ENCODE measurements at regions not wholly inside any gene's neighbourhood (a gene's known extent, or its start where the extent isn't known, plus 50 kb on each side); places are given as distances from the start of the nearest gene placed in this dataset.

DNA sequence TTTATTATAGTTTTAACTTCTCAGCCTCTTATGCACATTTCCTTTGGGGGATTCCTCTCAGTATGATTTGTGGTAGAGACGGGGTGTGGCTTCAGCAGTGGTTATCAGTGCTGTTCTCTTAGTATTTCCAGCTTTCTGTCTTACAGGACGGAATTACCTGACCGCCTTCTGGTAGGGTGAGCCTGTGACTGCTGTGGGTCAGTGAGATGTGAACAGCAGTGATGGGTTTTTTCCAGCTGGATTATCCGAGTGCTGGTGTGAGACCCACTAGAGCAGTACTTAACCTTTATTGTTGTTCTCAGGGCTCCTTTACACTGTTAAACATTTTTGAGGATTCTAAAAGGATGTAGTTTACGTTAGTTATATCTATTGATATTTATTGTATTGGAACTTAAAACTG, 135.2 kb downstream of the SLIT2 start:
- TF ChIP-seq, protein P1, sequence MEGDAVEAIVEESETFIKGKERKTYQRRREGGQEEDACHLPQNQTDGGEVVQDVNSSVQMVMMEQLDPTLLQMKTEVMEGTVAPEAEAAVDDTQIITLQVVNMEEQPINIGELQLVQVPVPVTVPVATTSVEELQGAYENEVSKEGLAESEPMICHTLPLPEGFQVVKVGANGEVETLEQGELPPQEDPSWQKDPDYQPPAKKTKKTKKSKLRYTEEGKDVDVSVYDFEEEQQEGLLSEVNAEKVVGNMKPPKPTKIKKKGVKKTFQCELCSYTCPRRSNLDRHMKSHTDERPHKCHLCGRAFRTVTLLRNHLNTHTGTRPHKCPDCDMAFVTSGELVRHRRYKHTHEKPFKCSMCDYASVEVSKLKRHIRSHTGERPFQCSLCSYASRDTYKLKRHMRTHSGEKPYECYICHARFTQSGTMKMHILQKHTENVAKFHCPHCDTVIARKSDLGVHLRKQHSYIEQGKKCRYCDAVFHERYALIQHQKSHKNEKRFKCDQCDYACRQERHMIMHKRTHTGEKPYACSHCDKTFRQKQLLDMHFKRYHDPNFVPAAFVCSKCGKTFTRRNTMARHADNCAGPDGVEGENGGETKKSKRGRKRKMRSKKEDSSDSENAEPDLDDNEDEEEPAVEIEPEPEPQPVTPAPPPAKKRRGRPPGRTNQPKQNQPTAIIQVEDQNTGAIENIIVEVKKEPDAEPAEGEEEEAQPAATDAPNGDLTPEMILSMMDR (conservative IDR thresholded peaks at IDR 0.05; ENCODE audit: low read depth, low read length) = no peak
- TF ChIP-seq RAD21 (IDR thresholded peaks at IDR 0.05; ENCODE audit: low read length) (no peak), RCOR1 (IDR thresholded peaks at IDR 0.05; ENCODE audit: insufficient replicate concordance, low read length) (no peak), CHD1 (IDR thresholded peaks at IDR 0.05; ENCODE audit: low read depth, low read length) (no peak), CEBPB (IDR thresholded peaks at IDR 0.05; ENCODE audit: low read depth, low read length) (no peak), MAZ (IDR thresholded peaks at IDR 0.05; ENCODE audit: borderline replicate concordance, low read depth, low read length) (no peak), POLR2A (IDR thresholded peaks at IDR 0.05; ENCODE audit: low read depth, low read length) (no peak), SMC3 (IDR thresholded peaks at IDR 0.05; ENCODE audit: low read depth, low read length) (no peak), NFE2L2 (IDR thresholded peaks at IDR 0.05; ENCODE audit: low read depth, low read length) (no peak), BHLHE40 (IDR thresholded peaks at IDR 0.05; ENCODE audit: low read depth, low read length) (no peak), MXI1 (IDR thresholded peaks at IDR 0.05; ENCODE audit: borderline replicate concordance, low read depth, low read length) (no peak), RFX5 (IDR thresholded peaks at IDR 0.05; ENCODE audit: low read depth, low read length) (no peak)
- TF ChIP-seq, protein P2, sequence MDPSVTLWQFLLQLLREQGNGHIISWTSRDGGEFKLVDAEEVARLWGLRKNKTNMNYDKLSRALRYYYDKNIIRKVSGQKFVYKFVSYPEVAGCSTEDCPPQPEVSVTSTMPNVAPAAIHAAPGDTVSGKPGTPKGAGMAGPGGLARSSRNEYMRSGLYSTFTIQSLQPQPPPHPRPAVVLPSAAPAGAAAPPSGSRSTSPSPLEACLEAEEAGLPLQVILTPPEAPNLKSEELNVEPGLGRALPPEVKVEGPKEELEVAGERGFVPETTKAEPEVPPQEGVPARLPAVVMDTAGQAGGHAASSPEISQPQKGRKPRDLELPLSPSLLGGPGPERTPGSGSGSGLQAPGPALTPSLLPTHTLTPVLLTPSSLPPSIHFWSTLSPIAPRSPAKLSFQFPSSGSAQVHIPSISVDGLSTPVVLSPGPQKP (IDR thresholded peaks at IDR 0.05; ENCODE audit: borderline replicate concordance, low read depth, low read length) = no peak
- TF ChIP-seq, protein P3, sequence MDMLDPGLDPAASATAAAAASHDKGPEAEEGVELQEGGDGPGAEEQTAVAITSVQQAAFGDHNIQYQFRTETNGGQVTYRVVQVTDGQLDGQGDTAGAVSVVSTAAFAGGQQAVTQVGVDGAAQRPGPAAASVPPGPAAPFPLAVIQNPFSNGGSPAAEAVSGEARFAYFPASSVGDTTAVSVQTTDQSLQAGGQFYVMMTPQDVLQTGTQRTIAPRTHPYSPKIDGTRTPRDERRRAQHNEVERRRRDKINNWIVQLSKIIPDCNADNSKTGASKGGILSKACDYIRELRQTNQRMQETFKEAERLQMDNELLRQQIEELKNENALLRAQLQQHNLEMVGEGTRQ (IDR thresholded peaks at IDR 0.05; ENCODE audit: low read depth, low read length) = no peak
